T-helper 22 cell (primary cell): ENCODE measurements at regions not wholly inside any gene's neighbourhood (a gene's known extent, or its start where the extent isn't known, plus 50 kb on each side); places are given as distances from the start of the nearest gene placed in this dataset.
"Not testable (repeated sequence)": the region's sequence is repeated elsewhere in the genome, so short reads cannot be mapped to it uniquely, and the experiment has no call there.

ENCODE experiments used
- DNase-seq: peaks from one replicate; pipeline ENCODE4 v3.0.0-alpha.2; 2020; ENCODE audit warnings: low read depth

GRCh38 chr21:27996906-27997305, 995.8 kb downstream of the LTN1 start:
- DNase-seq: not testable (repeated sequence)

DNA sequence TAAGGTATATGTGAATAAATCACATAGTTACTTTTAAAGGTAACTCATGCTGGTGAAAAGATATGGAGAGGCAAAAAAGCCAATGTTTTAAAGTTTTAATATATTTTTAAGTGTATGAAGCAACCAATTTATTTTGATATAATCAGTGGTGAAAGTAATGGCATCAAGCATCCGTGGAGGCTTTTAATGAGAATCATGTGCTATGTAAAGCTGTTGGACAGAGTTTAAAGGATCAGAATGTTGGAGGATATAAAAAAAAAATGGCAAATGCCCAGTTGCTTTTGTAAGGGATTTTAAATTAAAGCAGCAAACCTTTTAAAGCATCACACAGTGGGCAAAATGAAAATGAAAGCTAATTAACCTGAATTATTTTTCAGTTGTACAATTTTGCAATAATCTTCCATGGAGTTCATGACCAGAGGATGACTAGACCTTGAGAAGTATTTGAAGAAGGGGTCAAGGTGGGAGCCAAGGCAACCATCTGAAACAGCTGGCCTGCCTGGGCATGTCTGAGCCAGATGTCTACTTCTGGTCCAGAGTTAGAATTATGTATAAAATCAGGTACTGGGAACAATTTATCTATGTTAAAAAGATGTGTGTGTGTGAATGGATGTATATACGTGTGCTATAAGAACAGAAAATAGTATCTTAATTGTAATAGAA, 1007.9 kb downstream of the LTN1 start:
- DNase-seq: not testable (repeated sequence)

DNA sequence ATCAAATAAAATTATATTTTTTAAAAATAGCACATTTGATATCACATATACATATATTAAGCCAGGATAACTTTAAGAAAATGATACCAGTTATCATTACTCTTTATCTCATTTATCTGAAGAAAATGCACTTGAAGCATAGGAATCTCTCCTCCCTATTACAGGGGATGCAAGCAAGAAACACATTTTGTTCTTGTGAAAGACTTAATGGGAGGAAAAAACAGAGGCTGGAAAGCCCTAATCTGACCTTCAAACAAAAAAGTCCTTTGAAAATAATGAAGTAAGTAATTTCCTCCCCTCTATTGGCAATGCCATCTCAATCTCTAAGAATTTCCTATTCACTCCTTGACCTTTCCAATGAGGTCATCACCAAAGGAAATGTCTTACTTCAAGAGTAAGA, 1012.6 kb upstream of the ADAMTS5 start:
- DNase-seq: not testable (repeated sequence)

DNA sequence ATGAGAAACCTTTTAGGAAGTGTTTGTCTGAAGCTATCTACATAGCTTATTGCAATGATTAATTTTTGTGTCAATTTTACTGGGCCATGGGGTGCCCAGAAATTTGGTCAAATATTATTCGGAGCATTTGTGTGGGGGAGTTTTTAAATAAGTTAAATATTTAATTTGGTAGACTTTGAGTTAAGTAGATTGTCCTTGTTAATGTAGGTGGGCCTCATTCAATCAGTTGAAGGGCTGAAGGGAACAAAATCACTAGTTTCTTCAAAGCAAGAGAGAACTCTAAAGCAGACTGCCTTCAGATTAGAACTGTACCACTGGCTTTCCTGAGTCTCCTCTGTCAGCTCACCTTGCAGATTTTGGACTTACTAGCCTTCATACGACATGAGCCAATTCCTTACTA, 1008.6 kb upstream of the ADAMTS5 start:
- DNase-seq: no peak

- not testable (repeated sequence) for DNase-seq
These were observed 1007.3 kb upstream of the ADAMTS5 start for GRCh38 chr21:27974152-27974551.

DNA sequence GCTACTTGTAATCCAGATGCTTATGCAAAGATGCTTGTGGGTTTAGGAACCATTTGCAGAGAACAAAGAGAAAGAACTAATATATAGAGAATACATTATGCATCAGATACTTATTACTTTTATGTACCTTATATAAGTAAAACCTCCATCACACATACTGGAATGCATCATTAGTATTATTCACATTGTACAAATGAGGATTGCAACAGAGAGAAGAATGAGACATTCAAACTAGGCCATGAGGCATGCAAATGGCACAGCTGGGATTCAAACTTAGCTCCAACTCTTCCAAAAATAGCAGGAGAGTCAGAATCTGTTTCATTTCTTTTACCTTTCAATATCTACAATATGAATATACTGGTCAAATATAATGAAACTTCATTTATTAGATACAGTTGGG, 1001.4 kb upstream of the ADAMTS5 start:
- DNase-seq: not testable (repeated sequence)

GRCh38 chr21:27954543-27955165, 987.8 kb upstream of the ADAMTS5 start:
- DNase-seq: no peak

- DNase-seq: no peak
These were observed 986.6 kb upstream of the ADAMTS5 start for GRCh38 chr21:27953340-27954045.

GRCh38 chr21:27949093-27949492, 982.2 kb upstream of the ADAMTS5 start:
- DNase-seq: not testable (repeated sequence)

DNA sequence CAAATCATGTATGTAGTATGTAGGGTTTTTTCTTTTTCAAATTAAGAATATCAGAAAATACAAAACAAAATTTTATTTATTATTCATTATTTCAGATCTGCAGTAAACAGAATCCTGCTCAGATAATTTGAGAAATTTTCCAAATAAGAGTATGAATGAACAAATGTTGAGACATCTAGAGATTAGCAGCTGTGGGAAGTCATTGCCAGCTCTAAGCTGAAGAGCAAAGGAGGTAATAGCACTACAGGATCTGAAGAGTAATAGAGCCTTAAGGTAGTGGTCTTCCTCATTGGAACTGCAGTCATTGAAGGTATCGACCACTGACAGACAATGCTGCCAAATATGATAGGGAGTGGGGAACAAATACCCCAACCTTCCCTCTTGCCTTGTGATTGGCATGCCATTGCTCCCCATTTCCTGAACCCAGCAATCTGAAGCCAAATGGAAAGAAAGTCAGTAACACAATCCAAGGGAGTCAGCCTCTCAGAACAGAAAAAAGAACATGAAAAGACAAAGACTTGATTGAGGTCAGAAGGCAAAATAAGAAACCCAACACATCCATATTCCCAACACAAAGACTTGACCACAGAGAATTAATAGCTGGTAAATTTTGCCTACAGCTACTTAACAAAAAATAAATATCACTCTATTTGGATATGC, 963.4 kb upstream of the ADAMTS5 start:
- DNase-seq: not testable (repeated sequence)

- DNase-seq: not testable (repeated sequence)
These were observed 962.3 kb upstream of the ADAMTS5 start for GRCh38 chr21:27929179-27929578.

GRCh38 chr21:27928534-27929115, 961.7 kb upstream of the ADAMTS5 start:
- DNase-seq: not testable (repeated sequence)

- DNase-seq: not testable (repeated sequence)
These were observed 954.5 kb upstream of the ADAMTS5 start for GRCh38 chr21:27921421-27921820.

GRCh38 chr21:27917966-27918365, 951.1 kb upstream of the ADAMTS5 start:
- not testable (repeated sequence) for DNase-seq

DNA sequence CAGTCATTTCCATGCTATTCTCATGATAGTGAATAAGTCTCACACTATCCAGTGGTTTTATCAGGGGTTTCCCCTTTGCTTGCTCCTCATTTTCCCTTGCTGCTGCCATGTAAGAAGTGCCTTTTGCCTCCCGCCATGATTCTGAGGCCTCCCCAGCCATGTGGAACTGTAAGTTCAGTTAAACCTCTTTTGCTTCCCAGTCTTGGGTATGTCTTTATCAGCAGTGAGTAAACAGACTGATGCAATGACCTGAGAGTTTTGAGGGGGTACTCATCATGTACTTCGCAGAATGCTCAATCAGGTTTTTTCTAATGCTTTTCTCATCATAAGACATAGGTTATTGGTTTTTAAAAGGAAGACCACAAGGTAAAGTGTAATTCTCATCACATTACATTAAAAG, 949.4 kb upstream of the ADAMTS5 start:
- DNase-seq: not testable (repeated sequence)

DNA sequence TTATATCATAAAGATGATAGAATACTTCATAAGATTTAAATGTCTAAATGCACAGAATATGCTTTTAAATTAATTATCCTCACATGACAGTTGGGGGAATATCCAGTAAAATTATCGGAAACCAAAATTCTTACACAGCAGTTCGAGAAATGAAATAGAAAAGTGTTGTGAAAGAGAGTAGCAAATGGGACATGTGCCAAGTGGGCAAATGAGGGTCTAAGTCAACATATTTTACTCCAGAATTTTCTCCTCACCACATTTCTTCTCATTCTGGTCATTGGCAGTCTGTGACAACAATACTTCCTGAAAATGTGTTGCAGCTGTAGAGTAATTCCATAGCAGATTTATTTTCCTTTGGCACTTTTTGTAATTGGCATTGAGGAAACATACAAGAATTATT, 945.2 kb upstream of the ADAMTS5 start:
- not testable (repeated sequence) for DNase-seq

GRCh38 chr21:27909487-27909886, 942.6 kb upstream of the ADAMTS5 start:
- not testable (repeated sequence) for DNase-seq

- DNase-seq: not testable (repeated sequence)
These were observed 941.9 kb upstream of the ADAMTS5 start for GRCh38 chr21:27908816-27909215.

- DNase-seq: not testable (repeated sequence)
These were observed 936.0 kb upstream of the ADAMTS5 start for GRCh38 chr21:27902904-27903303.

DNA sequence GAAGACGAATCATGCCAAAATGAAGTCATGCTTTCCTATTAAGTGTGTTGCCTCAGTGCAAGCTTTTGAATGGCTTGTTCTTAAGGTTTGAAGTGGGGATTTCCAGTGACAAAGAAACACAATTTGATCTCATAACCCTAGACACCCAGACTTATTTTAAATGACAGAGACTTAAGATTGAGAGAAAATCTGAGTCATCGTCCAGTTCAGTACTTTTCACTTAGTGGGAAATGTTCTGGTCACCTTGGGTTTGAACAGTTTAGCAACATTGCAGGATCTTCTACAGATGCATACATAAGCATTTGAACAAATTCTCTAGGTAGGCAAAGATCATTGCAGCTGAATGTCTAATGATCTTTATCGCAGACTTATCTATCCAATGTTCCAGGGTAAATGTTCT, 926.7 kb upstream of the ADAMTS5 start:
- not testable (repeated sequence) for DNase-seq

DNA sequence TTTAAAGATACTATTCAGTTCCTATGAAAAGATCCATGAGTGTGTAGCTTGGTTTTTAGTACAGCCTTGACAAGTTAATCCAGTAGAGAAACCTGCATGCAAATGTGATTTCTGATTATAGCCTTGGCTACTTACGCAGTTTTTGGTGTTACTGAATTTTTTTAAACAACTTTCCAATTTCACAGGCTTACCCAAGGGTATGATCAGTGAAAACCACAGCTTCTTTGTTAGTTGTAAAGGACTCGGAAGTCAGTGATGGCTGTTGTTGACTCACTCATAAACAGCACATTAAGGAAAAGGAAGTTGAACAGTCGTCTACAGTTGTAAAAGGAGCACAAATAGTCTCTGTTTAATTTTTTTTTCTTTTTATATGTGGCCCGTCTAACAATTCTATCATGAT, 924.6 kb upstream of the ADAMTS5 start:
- not testable (repeated sequence) for DNase-seq

DNA sequence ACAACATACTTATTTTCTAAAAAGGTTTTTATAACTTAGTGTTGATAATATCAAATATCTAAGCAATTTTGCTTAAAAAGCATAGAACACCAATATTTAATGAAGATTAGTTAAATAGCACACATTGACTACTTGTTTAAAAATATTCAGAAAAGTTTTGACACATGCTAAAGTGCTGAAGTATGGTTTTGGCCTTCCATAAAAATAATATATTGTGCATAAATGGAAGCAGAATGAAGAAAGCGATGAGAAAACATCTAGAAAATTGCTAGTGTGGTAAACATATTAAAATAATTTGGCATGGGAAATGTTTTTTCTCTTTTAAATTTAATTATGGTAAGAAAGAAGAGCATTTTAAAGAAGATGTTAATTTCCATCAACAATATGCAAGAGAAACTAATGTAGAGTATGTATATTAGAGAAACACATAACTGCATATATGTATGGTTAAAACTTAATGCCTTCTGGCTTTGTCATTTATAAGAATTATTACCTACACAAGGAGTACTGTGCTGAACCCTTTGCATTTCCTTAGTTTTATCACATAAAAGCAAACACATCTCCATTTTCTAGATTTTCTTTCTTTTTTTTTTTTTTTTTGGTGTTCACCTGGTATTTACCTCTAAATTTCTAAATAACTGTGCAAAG, 921.0 kb upstream of the ADAMTS5 start:
- not testable (repeated sequence) for DNase-seq
